ENCODE measurements at regions not wholly inside any gene's neighbourhood (a gene's known extent, or its start where the extent isn't known, plus 50 kb on each side); places are given as distances from the start of the nearest gene placed in this dataset.

DNA sequence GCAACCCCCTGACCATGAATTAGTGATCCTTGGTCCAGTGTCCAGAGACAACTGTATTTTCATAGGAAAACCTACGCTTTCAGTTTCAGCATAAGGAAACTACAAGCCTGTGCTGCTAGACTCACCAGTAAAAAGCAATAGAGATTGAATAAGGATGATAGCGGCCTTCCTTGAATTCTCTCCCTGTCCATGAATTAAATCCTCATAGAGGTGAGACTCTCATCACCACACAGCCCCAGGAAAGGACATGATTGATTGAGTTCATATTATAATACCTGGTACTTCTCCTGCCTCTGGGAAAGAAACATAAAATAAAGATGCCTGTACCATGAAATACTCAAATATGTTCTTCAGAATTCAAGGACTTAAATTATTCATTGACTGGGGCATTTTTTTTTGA is 146.3 kb upstream of the SPOPL start:
- no peak for TF ChIP-seq CTCF (IDR thresholded peaks at IDR 0.05; ENCODE audit: extremely low read depth in 1 of 2, insufficient read depth in 1 of 2, low read depth in 1 of 2, low read length in 2 of 2)
- no peak for TF ChIP-seq POLR2AphosphoS5 (IDR thresholded peaks at IDR 0.05; ENCODE audit: insufficient read depth, low read depth, low read length)
- no peak for TF ChIP-seq POLR2A (IDR thresholded peaks at IDR 0.05; ENCODE audit: low read depth, low read length)
- TF ChIP-seq MYC (IDR thresholded peaks at IDR 0.05; ENCODE audit: low read depth, low read length) = no peak
- TF ChIP-seq, protein P1, sequence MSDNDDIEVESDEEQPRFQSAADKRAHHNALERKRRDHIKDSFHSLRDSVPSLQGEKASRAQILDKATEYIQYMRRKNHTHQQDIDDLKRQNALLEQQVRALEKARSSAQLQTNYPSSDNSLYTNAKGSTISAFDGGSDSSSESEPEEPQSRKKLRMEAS (IDR thresholded peaks at IDR 0.05; ENCODE audit: insufficient read depth, insufficient read length) = no peak
- no peak for TF ChIP-seq EZH2 (IDR thresholded peaks at IDR 0.05; ENCODE audit: borderline replicate concordance, low read depth, low read length, severe bottlenecking)
- no peak for TF ChIP-seq GATA2 (IDR thresholded peaks at IDR 0.05; ENCODE audit: insufficient read depth, insufficient read length, low read depth, low read length)

Measured in endothelial cell of umbilical vein (primary cell).